GM10248 (cell line): ENCODE measurements at regions not wholly inside any gene's neighbourhood (a gene's known extent, or its start where the extent isn't known, plus 50 kb on each side); places are given as distances from the start of the nearest gene placed in this dataset.
"Not testable (repeated sequence)": the region's sequence is repeated elsewhere in the genome, so short reads cannot be mapped to it uniquely, and the experiment has no call there.

Source experiments
- CTCF ChIA-PET: fragments of 300-600 bp; sonication (Branson Sonifier 250); formaldehyde crosslinking; extraction: SDS; loops from one replicate; lab custom pipeline; 2021; ENCODE audit warnings: antibody characterized with exemption; lab: Yijun Ruan, JAX
- POLR2A ChIA-PET: fragments of 350-650 bp; sonication (Branson Sonifier 250); formaldehyde crosslinking; extraction: SDS; loops from one replicate; lab custom pipeline; 2020; ENCODE audit warnings: antibody characterized with exemption; lab: Yijun Ruan, JAX
- DNase-seq: peaks from one replicate; pipeline ENCODE4 v3.0.0; 2012; ENCODE audit errors: extremely low spot score
- CTCF ChIP-seq: IDR thresholded peaks from 2 replicates; pipeline ENCODE4 v1.5.1; 2012; ENCODE audit warnings: mild to moderate bottlenecking, low read depth; ENCODE audit errors: extremely low read depth, missing control alignments, control extremely low read depth

DNA sequence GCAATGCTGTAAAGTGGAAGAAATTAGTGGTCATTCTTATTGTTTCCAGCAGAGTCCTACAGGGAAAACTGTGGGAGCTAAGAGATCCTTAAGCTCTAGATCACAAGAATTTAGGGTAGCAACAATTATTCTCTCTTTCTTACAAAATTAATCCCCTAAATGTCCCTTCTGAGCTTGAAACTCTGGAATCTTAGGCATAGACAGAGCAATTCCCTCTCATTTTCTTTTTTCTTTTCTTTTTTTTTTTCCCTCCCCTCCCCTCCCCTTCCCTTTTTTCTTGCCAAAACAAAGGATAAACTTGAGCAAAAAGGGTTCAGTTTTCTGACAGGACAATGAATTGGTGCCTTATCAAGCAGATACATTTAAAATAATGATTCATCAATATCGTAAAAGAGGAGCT lies 441.0 kb downstream of the DSC3 start:
- CTCF ChIA-PET: no interaction called here

GRCh38 chr18:30597202-30597601 lies 445.3 kb downstream of the DSC3 start:
- TF ChIP-seq CTCF: no peak
- DNase-seq: no peak
- ChIA-PET CTCF (no interaction called here), POLR2A (no interaction called here)

More for the DNA sequence above, 441.0 kb downstream of the DSC3 start:
- TF ChIP-seq CTCF: no peak
- no peak for DNase-seq
- POLR2A ChIA-PET: no interaction called here

GRCh38 chr18:30596635-30597034 lies 445.9 kb downstream of the DSC3 start:
- TF ChIP-seq CTCF: no peak
- ChIA-PET POLR2A (no interaction called here), CTCF (no interaction called here)
- no peak for DNase-seq

GRCh38 chr18:30595942-30596341 lies 446.6 kb downstream of the DSC3 start:
- DNase-seq: no peak
- POLR2A ChIA-PET: no interaction called here
- CTCF ChIA-PET: no interaction called here

GRCh38 chr18:30594911-30595310 lies 447.6 kb downstream of the DSC3 start:
- POLR2A ChIA-PET, DNase-seq, CTCF ChIA-PET: not testable (repeated sequence)

More at GRCh38 chr18:30595942-30596341, 446.6 kb downstream of the DSC3 start:
- no peak for TF ChIP-seq CTCF

DNA sequence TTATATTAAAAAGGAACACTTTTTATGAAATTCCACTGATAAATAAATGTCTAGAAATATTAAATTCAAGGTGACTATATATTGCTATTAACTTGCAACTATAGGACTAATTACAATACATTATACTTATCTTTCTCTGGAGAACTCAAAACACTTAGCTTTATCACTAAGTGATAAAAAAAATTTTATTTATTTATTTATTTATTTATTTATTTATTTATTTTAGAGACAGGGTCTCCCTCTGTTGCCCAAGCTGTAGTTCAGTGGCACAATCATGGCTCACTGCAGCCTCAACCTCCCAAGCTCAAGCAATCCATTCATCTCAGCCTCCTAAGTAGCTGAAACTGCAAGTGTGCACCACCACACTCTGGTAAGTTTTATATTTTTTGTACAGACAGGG lies 451.1 kb downstream of the DSC3 start:
- ChIA-PET CTCF (no interaction called here), POLR2A (no interaction called here)

DNA sequence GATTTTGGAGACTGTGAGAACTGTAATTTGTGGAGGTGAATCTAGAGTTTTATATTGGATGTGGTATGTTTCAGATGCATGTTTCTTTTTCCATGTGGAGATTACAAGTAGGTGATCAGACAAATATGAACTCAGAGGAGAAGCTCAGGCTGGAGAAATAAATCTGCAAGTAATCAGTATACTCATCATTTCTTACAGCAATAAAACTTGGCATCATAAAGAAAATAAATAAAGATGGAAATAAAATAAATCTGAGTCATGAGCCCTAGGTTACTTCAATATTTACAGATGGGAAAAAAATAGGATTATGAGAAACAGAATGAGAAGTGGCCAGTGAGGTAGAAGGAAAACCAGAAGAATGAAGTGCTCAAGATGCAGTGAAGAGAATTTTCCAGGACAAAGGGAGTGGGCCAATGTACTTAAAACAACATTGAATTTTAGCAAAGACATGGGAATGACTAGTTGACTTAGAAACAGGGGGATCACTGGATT lies 453.8 kb downstream of the DSC3 start:
- POLR2A ChIA-PET: no interaction called here
- TF ChIP-seq CTCF: no peak
- no peak for DNase-seq
- CTCF ChIA-PET: no interaction called here

More for the DNA sequence above, 451.1 kb downstream of the DSC3 start:
- TF ChIP-seq CTCF: no peak
- DNase-seq: no peak
